H9 (cell line): ENCODE measurements at regions not wholly inside any gene's neighbourhood (a gene's known extent, or its start where the extent isn't known, plus 50 kb on each side); places are given as distances from the start of the nearest gene placed in this dataset.

Experiments
- DNase-seq: peaks from one replicate; pipeline ENCODE4 v3.0.0-alpha.2; 2017
- H2AFZ ChIP-seq: one replicate; pipeline ENCODE4 v1.6.1; 2013; ENCODE audit warnings: mild to moderate bottlenecking, low read length, control low read depth, moderate library complexity
- H2AK5ac ChIP-seq: 2 replicates; pipeline ENCODE4 v1.6.1; 2013; ENCODE audit warnings: low read length, control low read depth, mixed read lengths; ENCODE audit not compliant: insufficient read length
- H2BK120ac ChIP-seq: one replicate; pipeline ENCODE4 v1.6.1; 2013; ENCODE audit warnings: low read depth, mild to moderate bottlenecking, low read length, control low read depth, inconsistent platforms; ENCODE audit not compliant: poor library complexity, severe bottlenecking
- H2BK12ac ChIP-seq: 2 replicates; pipeline ENCODE4 v1.6.1; 2013; ENCODE audit warnings: low read length, control low read depth, mixed read lengths, low read depth; ENCODE audit not compliant: insufficient read length
- H2BK15ac ChIP-seq: 2 replicates; pipeline ENCODE4 v1.6.1; 2013; ENCODE audit warnings: low read depth, low read length, control low read depth
- H2BK20ac ChIP-seq: one replicate; pipeline ENCODE4 v1.6.1; 2013; ENCODE audit warnings: low read depth, mild to moderate bottlenecking, low read length, control low read depth, inconsistent platforms; ENCODE audit not compliant: poor library complexity, severe bottlenecking
- H2BK5ac ChIP-seq: 2 replicates; pipeline ENCODE4 v1.6.1; 2013; ENCODE audit warnings: low read length, control low read depth, mixed read lengths; ENCODE audit not compliant: insufficient read length
- H3K14ac ChIP-seq: 2 replicates; pipeline ENCODE4 v1.6.1; 2013; ENCODE audit warnings: low read length, control low read depth; ENCODE audit not compliant: insufficient read depth
- H3K18ac ChIP-seq: 2 replicates; pipeline ENCODE4 v1.6.1; 2013; ENCODE audit warnings: low read depth, mild to moderate bottlenecking, mixed read lengths, low read length, control low read depth; ENCODE audit not compliant: insufficient read length
- H3K23ac ChIP-seq: 2 replicates; pipeline ENCODE4 v1.6.1; 2013; ENCODE audit warnings: low read length, control low read depth, mixed read lengths, low read depth; ENCODE audit not compliant: insufficient read length
- H3K23me2 ChIP-seq: 2 replicates; pipeline ENCODE4 v1.6.1; 2013; ENCODE audit warnings: low read depth, mild to moderate bottlenecking, mixed read lengths, low read length, control low read depth; ENCODE audit not compliant: insufficient read length, poor library complexity, severe bottlenecking
- H3K27ac ChIP-seq: 2 replicates; pipeline ENCODE4 v1.5.1; 2013; ENCODE audit warnings: low read length, control low read depth, mixed read lengths, low read depth; ENCODE audit not compliant: insufficient read length
- H3K27me3 ChIP-seq: 2 replicates; pipeline ENCODE4 v1.6.1; 2013; ENCODE audit warnings: low read length, control low read depth, inconsistent platforms; ENCODE audit not compliant: insufficient read depth
- H3K4ac ChIP-seq: 2 replicates; pipeline ENCODE4 v1.6.1; 2013; ENCODE audit warnings: low read depth, mild to moderate bottlenecking, control low read depth, inconsistent platforms, low read length, moderate library complexity
- H3K4me1 ChIP-seq: 2 replicates; pipeline ENCODE4 v1.6.1; 2013; ENCODE audit warnings: low read length, control low read depth, inconsistent platforms; ENCODE audit not compliant: insufficient read depth
- H3K4me2 ChIP-seq: 2 replicates; pipeline ENCODE4 v1.6.1; 2013; ENCODE audit warnings: low read length, control low read depth, mixed read lengths; ENCODE audit not compliant: insufficient read length, insufficient read depth
- H3K56ac ChIP-seq: 2 replicates; pipeline ENCODE4 v1.6.1; 2013; ENCODE audit warnings: low read depth, mild to moderate bottlenecking, mixed read lengths, low read length, control low read depth; ENCODE audit not compliant: insufficient read length
- H3K79me1 ChIP-seq: 2 replicates; pipeline ENCODE4 v1.6.1; 2013; ENCODE audit warnings: low read depth, mild to moderate bottlenecking, moderate library complexity, low read length, control low read depth, inconsistent platforms; ENCODE audit not compliant: insufficient read depth, poor library complexity, severe bottlenecking
- H3K79me2 ChIP-seq: 2 replicates; pipeline ENCODE4 v1.6.1; 2013; ENCODE audit warnings: low read length, control low read depth, inconsistent platforms; ENCODE audit not compliant: insufficient read depth
- H3K9ac ChIP-seq: 2 replicates; pipeline ENCODE4 v1.6.1; 2013; ENCODE audit warnings: low read length, control low read depth, mixed read lengths; ENCODE audit not compliant: insufficient read length; ENCODE audit errors: extremely low read depth
- H3K9me3 ChIP-seq: one replicate; pipeline ENCODE4 v1.6.1; 2013; ENCODE audit warnings: low read depth, low read length, inconsistent platforms; ENCODE audit not compliant: control insufficient read depth
- H3T11ph ChIP-seq: one replicate; pipeline ENCODE4 v1.6.1; 2013; ENCODE audit warnings: mild to moderate bottlenecking, low read length, control low read depth, inconsistent platforms
- H4K20me1 ChIP-seq: one replicate; pipeline ENCODE4 v1.6.1; 2013; ENCODE audit not compliant: control insufficient read depth, insufficient read length, insufficient read depth
- H4K5ac ChIP-seq: 2 replicates; pipeline ENCODE4 v1.6.1; 2013; ENCODE audit warnings: low read depth, mild to moderate bottlenecking, mixed read lengths, low read length, control low read depth; ENCODE audit not compliant: insufficient read length
- H4K8ac ChIP-seq: replicated peaks from 2 replicates; pipeline ENCODE4 v1.6.1; 2013; ENCODE audit warnings: low read length, control low read depth, mixed read lengths, low read depth; ENCODE audit not compliant: insufficient read length
- H4K91ac ChIP-seq: 2 replicates; pipeline ENCODE4 v1.6.1; 2013; ENCODE audit warnings: low read depth, mild to moderate bottlenecking, moderate library complexity, mixed read lengths, low read length, control low read depth; ENCODE audit not compliant: insufficient read length
- H3K27ac Mint-ChIP-seq, 3 experiments: 2 replicates in 2 of 3; 3 replicates in 1 of 3; pipeline ENCODE4 v1.8.0; 2020 to 2021; ENCODE audit warnings: mixed read lengths in 3 of 3, mild to moderate bottlenecking in 1 of 3, moderate library complexity in 1 of 3
- H3K27me3 Mint-ChIP-seq: 2 replicates; pipeline ENCODE4 v1.8.0; 2021; ENCODE audit warnings: low read depth, mild to moderate bottlenecking, moderate library complexity, mixed read lengths
- H3K36me3 Mint-ChIP-seq, 3 experiments: 2 replicates in 2 of 3; 3 replicates in 1 of 3; pipeline ENCODE4 v1.8.0; 2020 to 2021; ENCODE audit warnings: low read depth in 3 of 3, mixed read lengths in 3 of 3; ENCODE audit not compliant: insufficient read depth in 1 of 3
- H3K4me1 Mint-ChIP-seq, 2 experiments: 2 replicates each; pipeline ENCODE4 v1.8.0; 2020; ENCODE audit warnings: mixed read lengths in 2 of 2
- H3K4me3 Mint-ChIP-seq, 2 experiments: 2 replicates in 1 of 2; 3 replicates in 1 of 2; pipeline ENCODE4 v1.8.0; 2020 to 2021; ENCODE audit warnings: mild to moderate bottlenecking in 2 of 2, mixed read lengths in 2 of 2, moderate library complexity in 1 of 2
- H3K9me3 Mint-ChIP-seq, 2 experiments: 2 replicates in 1 of 2; 3 replicates in 1 of 2; pipeline ENCODE4 v1.8.0; 2020; ENCODE audit warnings: mild to moderate bottlenecking in 2 of 2, mixed read lengths in 2 of 2, moderate library complexity in 1 of 2
- WGBS: extraction: QIAGEN DNeasy Blood & Tissue Kit; methylation state at CpG from one replicate; pipeline ENCODE4 v1.1.7; 2013; ENCODE audit warnings: missing lambda C conversion rate, low lambda C conversion rate, mixed read lengths; ENCODE audit not compliant: insufficient read length; ENCODE audit errors: extremely low coverage; 5-methylcytosine and 5-hydroxymethylcytosine counted together
- TF ChIP-seq, protein P1 (sequence below): fragments of 200-600 bp; sonication (generic); conservative IDR thresholded peaks from 3 replicates; pipeline ENCODE4 v1.8.0; 2021; ENCODE audit warnings: antibody characterized with exemption, mild to moderate bottlenecking

DNA sequence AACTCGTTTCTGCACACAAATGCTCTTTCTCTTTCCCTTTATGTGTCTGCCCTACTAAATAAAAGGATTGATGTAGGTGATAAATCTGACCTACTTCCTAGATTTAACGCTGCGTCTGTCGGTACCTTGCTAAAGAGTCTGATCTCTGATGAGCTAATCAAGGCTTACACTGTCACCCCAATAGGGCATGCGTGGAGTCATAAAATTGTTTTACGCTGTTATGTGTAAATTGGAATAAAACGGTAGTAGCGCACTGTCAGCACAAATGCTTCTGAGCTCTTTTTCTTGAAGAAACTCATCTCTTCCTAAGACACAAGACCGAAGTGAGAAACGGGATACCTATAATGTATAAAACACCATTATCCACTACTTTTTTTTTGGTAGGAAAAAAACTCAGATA, 2106.3 kb upstream of the WWC1 start:
- Histone ChIP-seq H2BK15ac (no peak overlapping the region), H3K27ac (no peak overlapping the region), H2BK120ac (no peak overlapping the region), H2BK12ac (no peak overlapping the region), H3K4me1 (no peaks in the 10 kb centered on the region), H3K18ac (no peak overlapping the region), H4K8ac (no peak overlapping the region), H4K91ac (no peak overlapping the region), H3K23me2 (no peaks in the 10 kb centered on the region), H2AK5ac (no peak overlapping the region), H3K79me2 (no peaks in the 10 kb centered on the region), H3K27me3 (no peaks in the 10 kb centered on the region), H3K14ac (no peak overlapping the region), H3K9me3 (no peaks in the 10 kb centered on the region), H3K79me1 (no peaks in the 10 kb centered on the region), H3K23ac (no peak overlapping the region), H2BK20ac (no peak overlapping the region), H3T11ph (no peak overlapping the region), H3K56ac (no peak overlapping the region), H3K4me2 (no peak overlapping the region), H3K9ac (no peak overlapping the region), H4K20me1 (no peaks in the 10 kb centered on the region), H4K5ac (no peak overlapping the region), H3K4ac (no peak overlapping the region), H2AFZ (no peak overlapping the region), H2BK5ac (no peak overlapping the region)
- H3K4me1 Mint-ChIP-seq: peaks cover 5 to 6% of the 10 kb centered on the region in 2 experiments
- TF ChIP-seq, protein P1, sequence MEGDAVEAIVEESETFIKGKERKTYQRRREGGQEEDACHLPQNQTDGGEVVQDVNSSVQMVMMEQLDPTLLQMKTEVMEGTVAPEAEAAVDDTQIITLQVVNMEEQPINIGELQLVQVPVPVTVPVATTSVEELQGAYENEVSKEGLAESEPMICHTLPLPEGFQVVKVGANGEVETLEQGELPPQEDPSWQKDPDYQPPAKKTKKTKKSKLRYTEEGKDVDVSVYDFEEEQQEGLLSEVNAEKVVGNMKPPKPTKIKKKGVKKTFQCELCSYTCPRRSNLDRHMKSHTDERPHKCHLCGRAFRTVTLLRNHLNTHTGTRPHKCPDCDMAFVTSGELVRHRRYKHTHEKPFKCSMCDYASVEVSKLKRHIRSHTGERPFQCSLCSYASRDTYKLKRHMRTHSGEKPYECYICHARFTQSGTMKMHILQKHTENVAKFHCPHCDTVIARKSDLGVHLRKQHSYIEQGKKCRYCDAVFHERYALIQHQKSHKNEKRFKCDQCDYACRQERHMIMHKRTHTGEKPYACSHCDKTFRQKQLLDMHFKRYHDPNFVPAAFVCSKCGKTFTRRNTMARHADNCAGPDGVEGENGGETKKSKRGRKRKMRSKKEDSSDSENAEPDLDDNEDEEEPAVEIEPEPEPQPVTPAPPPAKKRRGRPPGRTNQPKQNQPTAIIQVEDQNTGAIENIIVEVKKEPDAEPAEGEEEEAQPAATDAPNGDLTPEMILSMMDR: no peak
- no peak overlapping the region for H3K4me3 Mint-ChIP-seq
- H3K27ac Mint-ChIP-seq: peak overlapping the region in 1 of 3 experiments; percentile 30; a peak in 1 of 7 replicates
- H3K36me3 Mint-ChIP-seq: no peaks in the 10 kb centered on the region; a peak in 1 of 7 replicates
- no CpG with 5 or more reads among the region's 10 CpGs for WGBS
- no peak for DNase-seq
- H3K27me3 Mint-ChIP-seq: no peaks in the 10 kb centered on the region
- no peaks in the 10 kb centered on the region for H3K9me3 Mint-ChIP-seq
